Fibroblast of villous mesenchyme (primary cell): ENCODE measurements at regions not wholly inside any gene's neighbourhood (a gene's known extent, or its start where the extent isn't known, plus 50 kb on each side); places are given as distances from the start of the nearest gene placed in this dataset.
A peak's percentile ranks its signal among the peaks of the same experiment; 100 is the strongest.

Experiments used
- DNase-seq: peaks from one replicate; pipeline ENCODE4 v3.0.0-alpha.2; 2010; ENCODE audit warnings: low read depth
- H3K4me3 ChIP-seq: 2 replicates; pipeline ENCODE4 v1.5.1; 2011; ENCODE audit warnings: low read depth, mild to moderate bottlenecking, low read length
- TF ChIP-seq, protein P1 (sequence below): IDR thresholded peaks from 2 replicates; pipeline ENCODE4 v1.5.1; 2012; ENCODE audit warnings: low read depth, mild to moderate bottlenecking, low read length; ENCODE audit not compliant: insufficient read depth

DNA sequence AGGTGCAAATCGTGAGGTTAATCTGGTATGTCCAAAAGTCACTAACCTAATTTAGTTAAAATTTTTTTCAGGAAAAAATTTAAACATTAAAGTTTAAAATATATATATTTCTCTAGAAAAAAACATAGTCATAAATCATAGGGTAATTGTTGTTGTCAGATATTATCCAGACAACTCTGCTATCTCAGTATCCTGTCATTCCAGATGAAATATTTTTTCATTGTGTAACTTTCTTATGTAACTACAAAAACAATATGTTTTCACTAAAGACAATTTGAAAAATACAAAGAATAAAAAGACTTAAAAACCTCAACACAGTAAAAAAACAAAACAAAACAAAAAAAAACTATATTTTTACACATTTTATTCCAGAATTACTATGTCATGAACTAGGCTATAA lies 57.6 kb downstream of the TENT5A start:
- TF ChIP-seq, protein P1, sequence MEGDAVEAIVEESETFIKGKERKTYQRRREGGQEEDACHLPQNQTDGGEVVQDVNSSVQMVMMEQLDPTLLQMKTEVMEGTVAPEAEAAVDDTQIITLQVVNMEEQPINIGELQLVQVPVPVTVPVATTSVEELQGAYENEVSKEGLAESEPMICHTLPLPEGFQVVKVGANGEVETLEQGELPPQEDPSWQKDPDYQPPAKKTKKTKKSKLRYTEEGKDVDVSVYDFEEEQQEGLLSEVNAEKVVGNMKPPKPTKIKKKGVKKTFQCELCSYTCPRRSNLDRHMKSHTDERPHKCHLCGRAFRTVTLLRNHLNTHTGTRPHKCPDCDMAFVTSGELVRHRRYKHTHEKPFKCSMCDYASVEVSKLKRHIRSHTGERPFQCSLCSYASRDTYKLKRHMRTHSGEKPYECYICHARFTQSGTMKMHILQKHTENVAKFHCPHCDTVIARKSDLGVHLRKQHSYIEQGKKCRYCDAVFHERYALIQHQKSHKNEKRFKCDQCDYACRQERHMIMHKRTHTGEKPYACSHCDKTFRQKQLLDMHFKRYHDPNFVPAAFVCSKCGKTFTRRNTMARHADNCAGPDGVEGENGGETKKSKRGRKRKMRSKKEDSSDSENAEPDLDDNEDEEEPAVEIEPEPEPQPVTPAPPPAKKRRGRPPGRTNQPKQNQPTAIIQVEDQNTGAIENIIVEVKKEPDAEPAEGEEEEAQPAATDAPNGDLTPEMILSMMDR = no peak
- no peak overlapping the region for H3K4me3 ChIP-seq
- no peak for DNase-seq

DNA sequence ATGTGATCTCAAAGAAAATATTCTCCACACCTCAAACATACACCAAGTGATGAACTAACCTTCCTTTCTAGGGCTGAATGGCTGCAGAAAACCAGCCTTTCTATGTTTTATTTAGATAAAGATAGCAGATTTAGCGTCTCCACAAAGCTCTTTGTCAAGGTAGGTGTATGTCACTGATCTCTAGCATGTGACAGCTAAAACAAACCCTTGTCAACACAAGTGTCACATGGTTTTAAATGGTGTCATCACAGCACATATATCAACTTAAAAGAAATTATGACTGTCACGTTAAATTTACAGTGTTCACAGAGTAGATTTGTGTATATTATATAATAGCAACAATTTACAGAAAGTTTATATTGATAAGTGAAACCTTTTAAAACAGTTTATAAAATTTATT lies 58.3 kb downstream of the TENT5A start:
- TF ChIP-seq, protein P1 = no peak
- H3K4me3 ChIP-seq = no peak overlapping the region
- no peak for DNase-seq

DNA sequence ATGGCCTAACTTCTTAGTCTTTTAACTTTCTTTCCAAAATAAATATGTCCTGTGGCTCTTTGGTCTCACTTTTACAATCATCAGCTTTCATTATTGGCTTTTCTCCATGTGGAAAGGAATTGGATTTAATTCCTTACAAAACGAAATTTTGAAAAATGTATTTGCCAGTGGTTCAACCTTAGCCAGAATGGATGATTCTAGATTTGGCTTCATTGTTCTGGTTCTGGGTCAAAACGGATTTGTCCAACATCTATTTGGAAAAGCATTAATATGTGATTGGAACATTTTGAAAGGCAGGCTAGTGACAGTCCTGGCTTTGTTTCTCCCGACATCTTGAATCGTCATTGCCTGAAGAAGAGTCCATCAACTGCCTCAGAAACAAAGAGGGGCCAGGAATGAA lies 59.2 kb downstream of the TENT5A start:
- TF ChIP-seq, protein P1 = no peak
- no peak overlapping the region for H3K4me3 ChIP-seq
- no peak for DNase-seq

DNA sequence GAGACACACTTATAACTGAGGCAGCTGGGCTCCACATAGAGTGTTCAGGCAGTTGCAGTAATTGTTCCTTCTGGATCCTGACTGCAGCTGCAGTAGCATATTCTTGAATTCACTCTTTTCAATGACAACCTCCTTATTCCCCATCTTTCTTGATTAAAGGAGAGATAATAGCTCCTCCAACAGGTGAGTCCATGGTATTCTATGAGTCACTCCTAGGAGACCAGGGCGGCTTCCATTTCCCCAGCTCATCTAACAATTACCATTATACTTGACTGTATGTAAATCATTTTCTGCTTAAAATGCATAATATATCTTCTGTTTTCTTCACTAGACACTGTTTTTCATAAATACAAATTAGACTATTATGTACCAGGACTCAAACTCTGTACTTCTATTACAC lies 62.4 kb downstream of the TENT5A start:
- TF ChIP-seq, protein P1 = no peak
- no peak overlapping the region for H3K4me3 ChIP-seq
- DNase-seq = no peak

DNA sequence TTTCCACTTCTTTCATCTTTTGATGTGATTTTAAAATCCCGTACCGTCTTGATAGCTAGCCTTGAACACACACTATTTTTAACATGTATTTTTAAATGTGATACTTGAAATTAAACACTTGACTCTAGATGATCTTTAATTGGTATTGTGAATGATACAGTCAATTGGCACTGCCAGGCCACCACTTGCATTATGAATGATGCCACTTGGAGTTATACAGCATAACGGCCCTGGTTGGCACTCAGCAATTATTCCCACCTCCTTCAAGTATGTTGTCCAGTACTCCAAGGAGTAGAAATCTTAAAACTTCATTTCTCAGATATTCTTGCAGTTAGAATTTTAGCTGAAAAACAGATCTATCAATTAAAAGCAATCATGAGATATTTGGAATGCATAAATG lies 62.9 kb downstream of the TENT5A start:
- DNase-seq = no peak
- TF ChIP-seq, protein P1 = no peak
- H3K4me3 ChIP-seq = no peak overlapping the region

DNA sequence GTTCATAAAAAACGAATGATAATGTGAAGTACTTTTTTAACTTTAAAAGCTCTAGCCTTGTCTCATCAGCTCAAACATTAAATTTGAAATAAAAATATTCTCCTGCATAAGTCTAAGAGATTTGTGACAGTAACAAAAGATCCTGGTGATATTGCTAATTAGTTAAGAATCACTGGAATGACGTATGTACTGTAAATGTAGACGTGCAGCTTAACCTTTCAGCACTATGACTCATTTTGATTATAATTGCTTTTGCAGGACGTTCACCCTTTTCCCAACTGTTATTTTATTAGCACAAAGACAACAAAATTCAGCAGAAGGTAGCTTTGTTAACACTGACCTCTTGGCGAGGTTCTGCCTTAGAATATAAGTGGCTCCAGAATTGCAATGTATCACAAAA lies 68.6 kb downstream of the TENT5A start:
- peak; percentile 79 for DNase-seq
- TF ChIP-seq, protein P1 = no peak
- H3K4me3 ChIP-seq = no peak overlapping the region

DNA sequence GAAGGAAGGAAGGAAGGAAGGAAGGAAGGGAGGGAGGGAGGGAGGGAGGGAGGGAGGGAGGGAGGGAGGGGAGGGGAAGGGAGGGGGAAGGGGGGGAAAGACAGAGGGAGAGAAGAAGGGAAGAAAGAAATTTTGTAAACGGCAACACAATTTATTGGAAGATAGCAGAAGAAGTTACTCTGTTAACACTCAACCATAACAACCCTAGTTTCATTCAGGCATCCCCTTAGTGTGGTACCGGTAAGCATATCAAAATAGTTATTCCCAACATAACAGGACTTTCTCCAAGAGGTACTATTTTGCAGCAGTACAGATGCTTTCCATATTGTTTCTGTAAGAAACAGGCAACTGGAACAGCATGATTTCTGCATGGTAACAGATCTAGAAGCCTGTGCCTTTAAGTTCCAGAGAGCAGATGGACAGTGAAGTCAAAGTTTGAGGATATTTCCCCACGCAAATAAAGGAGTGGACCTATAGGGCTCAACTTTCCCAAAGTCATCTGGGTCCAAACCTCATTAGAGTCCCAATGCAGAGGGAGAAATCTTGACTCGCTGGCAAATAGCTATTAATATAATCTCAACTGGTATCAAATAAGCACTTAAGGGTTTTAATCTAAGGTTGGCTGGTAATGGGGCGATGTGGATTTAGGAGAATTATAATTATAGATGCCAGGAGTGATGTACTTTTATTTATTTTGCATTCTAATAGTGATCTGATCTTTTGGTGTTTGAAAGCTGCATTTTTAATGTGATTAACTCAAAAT lies 69.4 kb downstream of the TENT5A start:
- no peak overlapping the region for H3K4me3 ChIP-seq
- no peak for DNase-seq
- TF ChIP-seq, protein P1 = no peak
